Frontal cortex (tissue), 3 donors: ENCODE measurements at regions not wholly inside any gene's neighbourhood (a gene's known extent, or its start where the extent isn't known, plus 50 kb on each side); places are given as distances from the start of the nearest gene placed in this dataset.
"Not testable (repeated sequence)": the region's sequence is repeated elsewhere in the genome, so short reads cannot be mapped to it uniquely, and the experiment has no call there.

Experiments
- DNase-seq, 2 donors: peaks; one replicate each; pipeline ENCODE4 v3.0.0; 2012; ENCODE audit warnings: low spot score in 2 of 2
- FAIRE-seq: peaks from 2 replicates; lab custom pipeline; 2012; peaks lifted over from hg19 to GRCh38; lab: Jason Lieb, UNC
- donor health status: control.
- donor health status: control.
- donor health status: control.

GRCh38 chr6:130697271-130697994 lies 129.8 kb upstream of the SMLR1 start:
- DNase-seq (no peak), FAIRE-seq (no peak)

- no peak for FAIRE-seq
These were observed 129.1 kb upstream of the SMLR1 start for GRCh38 chr6:130697995-130698535.

GRCh38 chr6:130699742-130700141 lies 127.5 kb upstream of the SMLR1 start:
- no peak for FAIRE-seq
- no peak for DNase-seq

More at GRCh38 chr6:130697995-130698535, 129.1 kb upstream of the SMLR1 start:
- DNase-seq, result peak in 1 of 2 donors; percentile 21

- DNase-seq (no peak), FAIRE-seq (no peak)
These were observed 126.8 kb upstream of the SMLR1 start for GRCh38 chr6:130700397-130700796.

GRCh38 chr6:130708338-130708737 lies 118.9 kb upstream of the SMLR1 start:
- DNase-seq (no peak), FAIRE-seq (no peak)

GRCh38 chr6:130711641-130712040 lies 115.6 kb upstream of the SMLR1 start:
- not testable (repeated sequence) for FAIRE-seq, DNase-seq

GRCh38 chr6:130713144-130713543 lies 114.1 kb upstream of the SMLR1 start:
- no peak for FAIRE-seq
- DNase-seq, result peak in 1 of 2 donors; percentile 20

GRCh38 chr6:130715058-130715457 lies 112.1 kb upstream of the SMLR1 start:
- FAIRE-seq (no peak), DNase-seq (no peak)

- no peak for FAIRE-seq
These were observed 110.7 kb upstream of the SMLR1 start for GRCh38 chr6:130716466-130716865.

GRCh38 chr6:130717657-130718056 lies 109.5 kb upstream of the SMLR1 start:
- no peak for FAIRE-seq
- DNase-seq, result no peak

More at GRCh38 chr6:130716466-130716865, 110.7 kb upstream of the SMLR1 start:
- DNase-seq, result no peak

- FAIRE-seq, result no peak
These were observed 107.0 kb upstream of the SMLR1 start for GRCh38 chr6:130720076-130720715.

GRCh38 chr6:130724089-130724488 lies 103.1 kb upstream of the SMLR1 start:
- DNase-seq (no peak), FAIRE-seq (no peak)

More at GRCh38 chr6:130720076-130720715, 107.0 kb upstream of the SMLR1 start:
- no peak for DNase-seq

GRCh38 chr6:130725551-130725950 lies 101.7 kb upstream of the SMLR1 start:
- no peak for FAIRE-seq

GRCh38 chr6:130728064-130728463 lies 99.1 kb upstream of the SMLR1 start:
- not testable (repeated sequence) for FAIRE-seq, DNase-seq

More at GRCh38 chr6:130725551-130725950, 101.7 kb upstream of the SMLR1 start:
- no peak for DNase-seq

GRCh38 chr6:130730600-130730999 lies 96.6 kb upstream of the SMLR1 start:
- DNase-seq (no peak), FAIRE-seq (no peak)

- no peak for DNase-seq
- FAIRE-seq, result no peak
These were observed 93.0 kb upstream of the SMLR1 start for GRCh38 chr6:130734161-130734560.

GRCh38 chr6:130740308-130740707 lies 86.9 kb upstream of the SMLR1 start:
- DNase-seq (no peak), FAIRE-seq (no peak)

GRCh38 chr6:130742131-130742681 lies 85.0 kb upstream of the SMLR1 start:
- no peak for FAIRE-seq
- DNase-seq, result no peak

- DNase-seq, result no peak
- no peak for FAIRE-seq
These were observed 84.0 kb upstream of the SMLR1 start for GRCh38 chr6:130743175-130743574.

GRCh38 chr6:130744576-130745366 lies 82.4 kb upstream of the SMLR1 start:
- no peak for DNase-seq

More at GRCh38 chr6:130744576-130745366, 82.4 kb upstream of the SMLR1 start:
- no peak for FAIRE-seq
